Activated CD8-positive, alpha-beta T cell treated with anti-CD3 and anti-CD28 coated beads for 36 hours (primary cell): ENCODE measurements at regions not wholly inside any gene's neighbourhood (a gene's known extent, or its start where the extent isn't known, plus 50 kb on each side); places are given as distances from the start of the nearest gene placed in this dataset.
A peak's percentile ranks its signal among the peaks of the same experiment; 100 is the strongest.

Experiments used
- ATAC-seq: fragments of 200-7000 bp; cut with Tn5 transposase; one replicate; pipeline ENCODE4 v1.10.0; 2021; ENCODE audit warnings: mild to moderate bottlenecking, moderate library complexity
- CTCF ChIA-PET: fragments of 350-600 bp; sonication (Branson Sonifier 250); formaldehyde crosslinking; loops from one replicate; lab custom pipeline; 2021; ENCODE audit warnings: antibody characterized with exemption; lab: Charles Lee
- POLR2A ChIA-PET: fragments of 350-600 bp; sonication (Branson Sonifier 250); formaldehyde crosslinking; loops from one replicate; lab custom pipeline; 2021; ENCODE audit warnings: antibody characterized with exemption; lab: Charles Lee
- DNase-seq: peaks from one replicate; pipeline ENCODE4 v3.0.0-alpha.2; 2020
- H3K27ac Mint-ChIP-seq: one replicate; pipeline ENCODE4 v1.8.0; 2021; ENCODE audit warnings: mild to moderate bottlenecking, mixed read lengths
- H3K27me3 Mint-ChIP-seq: one replicate; pipeline ENCODE4 v1.8.0; 2021; ENCODE audit warnings: mixed read lengths
- H3K36me3 Mint-ChIP-seq: one replicate; pipeline ENCODE4 v1.8.0; 2021; ENCODE audit warnings: low read depth, mixed read lengths
- H3K4me1 Mint-ChIP-seq: one replicate; pipeline ENCODE4 v1.8.0; 2021; ENCODE audit warnings: low read depth, mixed read lengths
- H3K4me3 Mint-ChIP-seq: one replicate; pipeline ENCODE4 v1.8.0; 2021; ENCODE audit warnings: mild to moderate bottlenecking, moderate library complexity, mixed read lengths
- H3K9me3 Mint-ChIP-seq: one replicate; pipeline ENCODE4 v1.8.0; 2021; ENCODE audit warnings: mixed read lengths
- CTCF ChIP-seq: fragments of 200-600 bp; IDR thresholded peaks from one replicate; pipeline ENCODE4 v1.8.0; 2022; ENCODE audit warnings: antibody characterized with exemption, mild to moderate bottlenecking
- intact Hi-C: fragments of 100-400 bp; cut with micrococcal nuclease; formaldehyde crosslinking; loops from one replicate; pipeline ENCODE4 v1.10.0; 2022

DNA sequence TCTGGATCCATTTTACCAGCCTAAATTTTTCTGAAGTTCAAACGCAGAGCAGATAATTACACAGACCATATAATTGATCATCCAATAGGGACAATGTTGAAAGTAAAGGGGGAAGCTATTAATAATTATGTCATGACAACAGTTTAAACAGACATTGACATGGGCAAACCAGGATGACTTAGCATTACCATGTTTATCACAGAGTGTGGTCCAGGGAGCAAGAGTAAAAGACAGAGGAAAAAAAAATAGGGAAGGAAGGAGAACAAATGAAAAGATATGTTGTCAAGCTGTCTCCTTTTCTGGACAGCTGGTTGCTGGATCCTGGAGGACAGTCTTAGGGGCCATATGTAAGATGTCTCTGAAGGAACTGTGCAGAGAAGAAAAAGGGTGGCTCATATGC lies 69.4 kb upstream of the FBXL4 start:
- H3K4me3 Mint-ChIP-seq: no peak overlapping the region
- peaks cover 1% of the 10 kb centered on the region for H3K27me3 Mint-ChIP-seq
- H3K4me1 Mint-ChIP-seq: no peaks in the 10 kb centered on the region
- no peaks in the 10 kb centered on the region for H3K9me3 Mint-ChIP-seq
- POLR2A ChIA-PET: no interaction called here
- TF ChIP-seq CTCF: no peak
- CTCF ChIA-PET: no interaction called here
- intact Hi-C loops: no loop called here
- ATAC-seq (no peak), DNase-seq (no peak)
- no peaks in the 10 kb centered on the region for H3K36me3 Mint-ChIP-seq
- H3K27ac Mint-ChIP-seq: no peak overlapping the region

- ChIA-PET CTCF (no interaction called here), POLR2A (no interaction called here)
- intact Hi-C loops: no loop called here
- no peak for ATAC-seq
- no peak overlapping the region for H3K27ac Mint-ChIP-seq
- H3K36me3 Mint-ChIP-seq: no peaks in the 10 kb centered on the region
- H3K9me3 Mint-ChIP-seq: no peaks in the 10 kb centered on the region
- H3K4me3 Mint-ChIP-seq: no peak overlapping the region
- DNase-seq: peak; percentile 3
- H3K27me3 Mint-ChIP-seq: peaks cover 1% of the 10 kb centered on the region
- H3K4me1 Mint-ChIP-seq: no peaks in the 10 kb centered on the region
- no peak for TF ChIP-seq CTCF
Measured at GRCh38 chr6:99016355-99016754, 68.6 kb upstream of the FBXL4 start.

GRCh38 chr6:99014061-99014460 lies 66.3 kb upstream of the FBXL4 start:
- DNase-seq (no peak), ATAC-seq (no peak)
- no peak overlapping the region for H3K4me3 Mint-ChIP-seq
- no peak for TF ChIP-seq CTCF
- H3K27me3 Mint-ChIP-seq: peaks cover 9% of the 10 kb centered on the region
- POLR2A ChIA-PET: no interaction called here
- no peaks in the 10 kb centered on the region for H3K9me3 Mint-ChIP-seq
- no peaks in the 10 kb centered on the region for H3K4me1 Mint-ChIP-seq
- intact Hi-C loops: no loop called here
- no peak overlapping the region for H3K27ac Mint-ChIP-seq
- CTCF ChIA-PET: interaction anchor here (1.7 kb wide), 1 partner anchor 105 kb away, joined by 4 read pairs; no protein-coding TSS in a partner anchor
- H3K36me3 Mint-ChIP-seq: no peaks in the 10 kb centered on the region

- intact Hi-C loops: no loop called here
- no peaks in the 10 kb centered on the region for H3K36me3 Mint-ChIP-seq
- CTCF ChIA-PET: interaction anchor here (1.7 kb wide), 1 partner anchor 105 kb away, joined by 4 read pairs; no protein-coding TSS in a partner anchor
- H3K4me1 Mint-ChIP-seq: no peaks in the 10 kb centered on the region
- ATAC-seq (no peak), DNase-seq (no peak)
- no peak overlapping the region for H3K27ac Mint-ChIP-seq
- H3K27me3 Mint-ChIP-seq: peaks cover 9% of the 10 kb centered on the region
- POLR2A ChIA-PET: no interaction called here
- H3K9me3 Mint-ChIP-seq: no peaks in the 10 kb centered on the region
- no peak for TF ChIP-seq CTCF
- H3K4me3 Mint-ChIP-seq: no peak overlapping the region
Measured at GRCh38 chr6:99013661-99014060, 65.9 kb upstream of the FBXL4 start.

GRCh38 chr6:99013145-99013544 lies 65.4 kb upstream of the FBXL4 start:
- TF ChIP-seq CTCF: no peak
- H3K4me1 Mint-ChIP-seq: no peaks in the 10 kb centered on the region
- no peak for DNase-seq
- no peak overlapping the region for H3K4me3 Mint-ChIP-seq
- H3K27ac Mint-ChIP-seq: no peak overlapping the region
- no peak for ATAC-seq
- intact Hi-C loops: no loop called here
- H3K9me3 Mint-ChIP-seq: no peaks in the 10 kb centered on the region
- ChIA-PET POLR2A (no interaction called here), CTCF (interaction anchor here (1.7 kb wide), 1 partner anchor 106 kb away, joined by 4 read pairs; no protein-coding TSS in a partner anchor)
- no peaks in the 10 kb centered on the region for H3K36me3 Mint-ChIP-seq
- H3K27me3 Mint-ChIP-seq: peaks cover 9% of the 10 kb centered on the region
